GM11168 (cell line): ENCODE measurements at regions not wholly inside any gene's neighbourhood (a gene's known extent, or its start where the extent isn't known, plus 50 kb on each side); places are given as distances from the start of the nearest gene placed in this dataset.

Experiments used
- in situ Hi-C: fragments of 300-500 bp; cut with MboI; formaldehyde crosslinking; loops from one replicate; pipeline ENCODE4 v1.12.0; 2022; ENCODE audit warnings: low sequenced_read_pairs; ENCODE audit not compliant: unreplicated experiment

DNA sequence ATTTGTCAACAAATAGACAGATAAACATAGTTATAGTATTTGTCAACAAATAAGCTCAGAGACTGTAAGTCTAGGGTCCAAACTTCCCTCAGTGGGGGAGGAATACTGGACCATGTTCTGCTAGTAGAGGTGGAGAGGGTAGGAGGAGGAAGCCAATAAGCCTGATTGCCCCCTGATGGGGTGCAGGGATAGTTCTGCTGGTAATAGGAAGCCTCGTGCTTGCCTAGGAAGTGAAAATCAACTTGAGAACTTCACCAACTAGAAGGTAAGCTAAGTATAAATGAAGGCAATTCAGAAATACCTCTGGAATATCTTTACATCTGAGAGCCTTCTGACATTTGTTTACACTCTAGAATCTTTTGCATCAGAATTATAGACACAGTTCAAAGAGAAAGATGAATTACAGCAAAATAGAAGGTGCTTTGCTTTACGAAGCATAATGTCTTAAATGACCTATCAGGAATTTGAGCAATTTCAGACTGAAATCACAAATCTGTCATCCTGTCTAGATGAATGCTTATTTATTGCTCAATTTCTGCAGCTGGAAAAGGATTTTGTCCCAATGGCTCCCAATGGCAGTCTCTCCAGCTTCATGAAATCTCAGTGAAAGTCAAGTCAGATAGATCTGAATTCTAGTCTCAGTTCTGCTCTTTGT lies 225.6 kb upstream of the TBC1D5 start:
- in situ Hi-C loops, result no loop called here

DNA sequence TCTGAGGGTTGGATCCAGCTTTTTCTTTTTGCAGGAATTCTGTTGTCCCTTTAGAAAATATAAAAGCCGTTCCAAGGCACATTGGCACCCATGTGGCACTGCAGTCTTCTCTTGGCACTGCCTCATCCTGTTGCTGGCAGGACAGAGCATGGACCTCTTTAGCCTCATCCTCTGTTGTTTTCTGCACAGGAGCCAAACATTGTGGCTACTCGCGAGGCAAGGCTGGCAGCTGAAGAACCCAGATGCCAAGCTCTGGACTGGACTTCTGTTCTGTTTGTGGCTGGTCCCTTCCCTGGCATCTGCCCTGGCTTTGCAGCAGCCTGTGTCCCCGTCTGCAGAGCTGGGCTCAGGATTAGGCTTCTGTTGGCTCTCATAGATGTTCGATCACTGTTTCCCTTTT lies 224.7 kb upstream of the TBC1D5 start:
- in situ Hi-C loops, result no loop called here

DNA sequence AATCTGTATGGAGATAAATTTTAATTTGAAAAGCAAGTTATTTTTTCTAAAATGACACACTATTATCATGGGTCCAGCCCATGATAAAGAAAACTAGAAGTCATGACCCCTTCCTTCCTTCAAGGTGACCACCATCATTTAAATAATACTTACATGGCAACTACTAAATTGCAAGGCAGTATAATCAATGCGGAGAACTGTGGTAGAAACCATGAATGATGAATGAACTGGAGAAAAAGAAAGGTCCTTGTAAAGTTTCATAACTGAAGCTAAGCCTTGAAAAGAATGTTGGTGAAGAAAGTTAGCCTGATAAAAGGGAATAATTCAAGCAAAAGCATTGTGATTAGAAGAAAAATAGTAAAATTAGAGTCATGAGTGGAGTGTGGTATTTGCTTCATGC lies 222.9 kb upstream of the TBC1D5 start:
- in situ Hi-C loops, result no loop called here

DNA sequence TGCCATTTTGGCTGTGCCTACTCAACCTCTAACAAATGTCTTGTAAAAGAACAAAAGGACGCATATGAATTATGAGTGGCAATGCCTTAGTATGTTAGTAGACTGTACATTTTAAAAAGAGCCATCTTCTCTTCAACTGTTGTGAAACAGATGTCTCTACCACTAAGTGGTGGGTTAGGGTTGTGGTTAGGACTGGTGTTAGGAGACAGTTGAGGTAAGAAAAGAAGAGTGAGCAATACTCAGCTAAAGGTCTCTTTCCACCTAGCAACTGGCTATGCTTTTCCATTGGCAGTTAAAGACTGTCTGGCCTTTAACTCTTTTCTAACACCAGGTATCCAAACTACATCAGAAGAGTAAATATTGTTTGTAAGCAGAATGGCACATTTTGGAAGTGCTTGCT lies 221.7 kb upstream of the TBC1D5 start:
- in situ Hi-C loops, result no loop called here

DNA sequence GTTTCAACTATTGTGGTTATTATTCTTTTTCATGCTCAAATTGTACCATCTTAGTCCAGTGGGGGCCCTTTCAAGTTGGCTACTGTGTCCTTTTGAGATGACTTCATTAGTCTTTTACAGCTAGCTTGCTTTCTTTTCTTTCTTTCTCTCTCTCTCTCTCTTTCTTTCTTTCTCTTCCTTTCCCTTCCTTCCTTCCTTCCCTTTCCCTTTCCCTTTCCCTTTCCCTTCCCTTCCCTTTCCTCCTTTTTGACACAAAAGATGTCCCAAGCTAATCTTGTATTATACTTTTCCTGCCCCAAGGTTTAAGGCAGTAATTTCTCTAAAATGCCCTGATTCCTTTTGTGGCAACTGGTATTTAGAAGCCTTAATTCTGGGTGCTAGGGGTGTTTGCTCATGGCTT lies 213.0 kb upstream of the TBC1D5 start:
- in situ Hi-C loops, result no loop called here

DNA sequence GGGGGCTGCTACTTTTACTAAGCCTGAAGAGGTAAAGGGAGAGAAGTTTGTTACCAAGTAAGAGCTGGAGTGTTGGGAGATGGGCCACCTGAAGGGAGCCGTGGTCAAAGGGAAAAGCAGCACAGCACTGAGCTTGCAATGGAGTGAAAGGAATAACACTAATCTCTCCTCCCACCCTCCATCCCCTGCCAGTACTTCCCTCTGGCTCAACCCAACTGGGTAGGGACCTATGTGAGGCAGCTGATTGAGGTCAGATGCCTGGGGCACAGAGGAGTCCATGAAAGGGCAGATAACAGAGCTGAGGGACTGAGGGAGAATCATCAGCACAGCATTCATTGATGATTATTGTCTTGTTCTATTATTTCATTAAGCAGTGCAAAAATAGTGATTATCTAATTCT lies 212.4 kb upstream of the TBC1D5 start:
- in situ Hi-C loops, result no loop called here

DNA sequence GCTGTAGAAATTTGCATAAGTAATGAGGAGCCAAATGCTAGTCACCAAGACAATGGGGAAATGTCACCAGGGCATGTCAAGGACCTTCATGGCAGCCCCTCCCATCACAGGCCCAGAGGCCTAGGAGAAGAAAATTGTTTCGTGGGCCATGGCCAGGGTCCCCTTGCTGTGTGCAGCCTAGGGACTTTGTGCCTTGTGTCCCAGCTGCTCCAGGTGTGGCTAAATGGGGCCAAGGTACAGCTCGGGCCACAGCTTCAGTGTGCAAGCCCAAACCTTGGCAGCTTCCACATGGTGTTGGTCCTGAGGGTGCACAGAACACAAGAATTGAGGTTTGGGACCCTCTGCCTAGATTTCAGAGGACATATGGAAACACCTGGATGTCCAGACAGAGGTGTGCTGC lies 208.8 kb upstream of the TBC1D5 start:
- in situ Hi-C loops, result no loop called here

DNA sequence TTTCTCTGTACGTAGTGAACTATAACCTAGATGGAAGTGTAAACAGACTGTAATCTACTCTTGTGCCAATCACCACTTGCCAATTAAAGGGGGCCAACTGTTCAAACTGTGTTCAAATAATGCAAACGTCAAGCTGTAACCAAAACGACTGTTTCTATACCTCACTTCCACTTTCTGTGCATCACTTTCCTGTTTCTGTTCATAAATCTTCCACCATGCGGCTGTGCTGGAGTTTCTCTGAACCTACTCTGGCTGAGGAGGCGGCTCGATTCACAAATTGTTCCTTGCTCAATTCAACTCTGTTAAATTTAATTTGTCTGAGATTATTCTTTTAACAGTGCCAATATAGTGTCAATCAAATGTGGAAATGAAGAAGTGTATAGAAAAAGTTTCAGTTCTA lies 206.7 kb upstream of the TBC1D5 start:
- in situ Hi-C loops, result no loop called here

DNA sequence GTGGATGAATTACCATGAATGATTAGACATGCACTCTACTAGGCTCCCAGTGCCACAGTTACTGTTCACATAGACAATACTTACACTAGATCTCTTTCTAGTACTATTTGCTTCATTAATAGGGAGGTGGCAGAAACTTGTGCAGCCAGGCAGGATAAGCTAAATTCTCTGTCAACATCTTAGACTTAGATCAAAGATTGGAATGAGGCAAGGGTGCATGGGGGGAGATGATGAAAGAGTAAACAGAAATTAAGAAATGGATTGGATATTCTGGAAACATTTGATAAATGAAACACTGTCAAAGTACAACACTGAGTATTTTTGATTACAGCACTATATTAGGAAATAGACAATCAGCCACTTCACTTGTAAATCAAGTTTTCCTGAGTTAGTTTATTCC lies 205.4 kb upstream of the TBC1D5 start:
- in situ Hi-C loops, result no loop called here

DNA sequence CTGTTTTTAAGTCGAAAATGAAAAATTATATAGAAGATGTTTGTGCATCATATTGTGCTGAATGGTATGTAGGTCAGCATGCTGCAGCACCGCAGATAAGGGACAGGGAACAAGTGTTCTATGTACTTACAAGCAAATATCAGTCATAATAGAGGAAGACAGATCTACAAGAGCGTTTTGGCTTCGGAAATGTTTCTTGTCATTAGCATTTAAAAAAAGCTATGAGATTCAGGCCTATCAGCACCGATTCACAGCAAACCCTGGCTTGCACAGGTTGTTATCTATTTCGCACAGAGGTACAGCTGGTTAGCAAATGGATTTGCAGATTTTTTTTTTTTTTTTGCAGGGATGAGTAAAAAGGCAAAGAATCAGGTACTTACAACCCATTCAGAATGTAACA lies 204.2 kb upstream of the TBC1D5 start:
- in situ Hi-C loops, result no loop called here

DNA sequence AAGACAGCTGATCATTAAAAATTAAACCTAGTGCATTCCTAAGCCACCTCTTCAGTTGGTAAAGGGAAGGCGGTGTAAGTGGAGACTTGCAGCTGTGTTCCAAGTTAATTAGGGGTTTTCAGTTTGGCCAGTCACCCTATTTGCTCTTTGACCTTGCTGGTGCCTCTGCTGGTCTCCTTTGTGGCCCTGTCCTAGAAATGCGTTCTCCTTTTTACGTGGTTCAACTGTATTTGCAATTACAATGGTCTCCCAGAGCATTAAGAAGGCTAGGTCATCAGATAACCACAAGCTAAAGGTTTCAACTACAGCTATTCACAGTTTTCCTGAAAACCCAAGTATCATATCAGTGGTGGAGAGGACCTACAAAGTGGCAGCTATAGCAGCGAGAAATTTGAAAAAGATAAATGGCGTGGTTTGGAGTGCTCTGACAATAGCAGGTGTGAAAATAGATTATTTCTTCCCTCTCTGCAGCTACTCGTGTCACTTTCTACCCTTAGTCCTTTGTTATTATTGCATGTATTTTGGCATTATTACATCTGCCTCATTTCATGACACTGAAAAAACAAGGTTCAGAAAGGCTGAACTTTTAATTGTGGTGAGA lies 203.5 kb upstream of the TBC1D5 start:
- in situ Hi-C loops, result no loop called here

DNA sequence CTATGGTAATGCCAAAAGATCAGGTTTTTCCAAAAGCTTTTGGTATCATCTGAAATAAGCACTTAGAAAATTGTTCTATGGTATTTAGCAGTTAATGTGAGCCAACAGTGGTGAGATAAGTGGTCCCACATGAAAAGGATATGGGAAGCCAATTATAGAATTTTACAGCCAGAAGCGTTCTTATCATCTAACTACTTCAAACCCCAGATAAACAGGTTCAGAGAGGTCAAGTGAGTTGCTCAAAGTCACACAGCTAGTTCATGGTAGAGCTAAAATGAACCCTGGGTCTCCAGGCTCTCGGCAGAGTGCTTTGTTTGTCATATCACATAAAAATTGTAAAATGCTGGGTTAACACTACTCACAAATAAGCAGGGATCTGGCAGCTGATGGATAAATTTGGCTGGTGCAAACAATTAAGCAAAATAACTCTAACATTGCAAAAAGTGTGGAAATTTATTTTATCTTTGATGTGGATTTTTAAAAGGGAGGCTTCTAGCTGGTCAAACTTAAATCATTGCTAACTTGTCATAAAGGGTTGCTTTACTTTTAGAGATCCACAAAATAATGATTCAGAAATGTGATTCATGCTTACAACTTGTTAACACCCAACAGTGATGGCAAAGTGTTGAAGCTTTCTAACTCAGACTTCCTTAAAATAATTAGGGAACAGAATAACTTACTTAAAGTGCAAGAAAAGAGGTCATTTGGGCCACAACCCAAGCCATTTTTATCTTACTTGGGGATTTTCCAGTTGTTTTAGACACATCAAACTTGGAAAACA lies 202.8 kb upstream of the TBC1D5 start:
- in situ Hi-C loops, result no loop called here

DNA sequence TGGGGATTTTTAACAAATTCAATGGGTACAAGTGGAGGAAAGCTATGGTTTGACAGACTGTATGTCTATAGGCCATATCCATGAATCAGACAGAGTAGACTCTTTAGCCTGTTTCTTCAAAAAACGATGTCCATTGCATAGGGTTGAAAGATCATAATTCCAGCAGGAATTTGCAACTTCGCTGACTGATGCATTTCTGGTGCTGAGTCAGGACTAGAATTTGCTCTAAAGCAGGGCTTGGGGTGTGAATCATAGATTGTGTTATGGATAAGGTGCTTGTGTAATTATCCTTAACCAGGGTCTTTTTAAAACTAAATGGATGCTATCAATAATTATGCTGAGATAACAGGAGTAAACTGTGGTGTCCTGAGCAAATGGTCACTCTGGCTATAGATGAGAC lies 200.4 kb upstream of the TBC1D5 start:
- in situ Hi-C loops, result no loop called here

DNA sequence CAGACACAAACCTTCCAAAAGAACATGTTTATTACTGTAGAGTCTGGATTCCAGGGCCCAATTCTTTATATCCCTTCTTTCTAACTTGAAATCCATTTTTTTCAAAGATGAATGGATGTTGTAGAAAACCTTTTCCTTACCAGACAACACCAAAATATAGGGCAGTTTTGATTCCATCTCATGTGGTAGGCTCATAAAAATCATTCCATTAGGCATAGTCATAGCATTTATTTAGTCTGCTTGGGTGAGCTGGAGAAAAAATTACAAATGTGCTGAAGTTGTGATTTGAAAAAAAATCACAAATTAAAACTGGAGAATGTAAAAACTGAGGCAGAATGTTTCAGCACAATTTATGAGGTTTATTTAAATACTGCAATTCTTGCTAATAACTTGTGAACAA lies 199.3 kb upstream of the TBC1D5 start:
- in situ Hi-C loops, result no loop called here

DNA sequence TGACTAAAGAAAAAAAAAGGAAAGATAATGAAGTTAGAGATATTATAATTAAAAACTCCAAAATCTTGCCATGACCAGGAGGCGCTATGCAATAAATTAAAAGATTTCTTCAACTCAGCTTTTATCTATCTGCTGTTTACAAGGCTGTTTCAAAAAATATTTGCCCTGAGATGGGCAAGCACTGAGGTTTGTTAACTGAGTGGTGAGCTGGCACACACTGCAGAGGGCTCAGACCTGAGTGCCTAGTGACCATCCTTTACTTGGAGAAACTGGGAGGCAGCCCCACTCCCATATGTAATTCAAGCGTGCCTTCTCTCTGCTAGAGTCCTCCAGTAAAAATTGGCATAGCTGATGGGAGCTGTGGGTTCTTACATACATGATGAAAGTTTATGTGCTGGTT lies 198.7 kb upstream of the TBC1D5 start:
- in situ Hi-C loops, result no loop called here

DNA sequence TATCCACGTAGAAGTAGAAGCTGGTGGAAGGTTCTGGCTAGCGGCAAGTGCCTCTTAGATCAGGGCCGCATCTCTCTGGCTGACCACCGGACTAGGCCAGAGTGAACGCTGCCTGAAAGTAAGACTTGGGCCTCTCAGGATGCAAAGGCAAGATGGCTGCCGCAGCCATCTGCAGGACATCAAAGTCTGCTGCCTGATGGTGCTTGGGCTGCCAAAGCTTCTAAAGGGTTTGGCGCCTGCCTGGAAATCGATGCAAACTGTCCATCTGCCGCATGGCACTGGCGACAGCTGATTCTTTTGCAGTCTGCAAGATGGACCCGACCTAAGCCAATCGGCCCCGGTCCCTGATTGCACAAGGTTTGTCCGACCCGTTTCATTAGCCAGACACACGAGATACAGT lies 196.7 kb upstream of the TBC1D5 start:
- in situ Hi-C loops, result no loop called here

DNA sequence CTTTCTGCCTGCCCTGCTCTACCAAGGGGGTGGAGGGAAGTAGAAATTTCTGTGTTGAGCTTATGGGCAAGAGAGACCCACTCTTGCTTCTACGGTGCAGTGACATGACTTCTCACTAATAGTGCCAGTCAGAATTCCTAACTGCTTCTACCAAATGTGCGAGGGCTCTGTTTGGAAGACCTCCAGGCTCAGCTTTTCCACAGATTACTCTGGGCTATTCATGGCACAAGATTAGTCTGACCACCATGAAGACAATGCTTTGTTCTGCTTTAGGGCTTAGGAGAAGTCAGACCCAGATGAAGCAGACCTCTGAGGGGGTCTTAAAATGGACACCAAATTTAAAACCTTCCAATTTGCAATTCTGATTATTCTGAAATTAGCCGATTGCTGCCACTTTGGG lies 195.9 kb upstream of the TBC1D5 start:
- in situ Hi-C loops, result no loop called here

DNA sequence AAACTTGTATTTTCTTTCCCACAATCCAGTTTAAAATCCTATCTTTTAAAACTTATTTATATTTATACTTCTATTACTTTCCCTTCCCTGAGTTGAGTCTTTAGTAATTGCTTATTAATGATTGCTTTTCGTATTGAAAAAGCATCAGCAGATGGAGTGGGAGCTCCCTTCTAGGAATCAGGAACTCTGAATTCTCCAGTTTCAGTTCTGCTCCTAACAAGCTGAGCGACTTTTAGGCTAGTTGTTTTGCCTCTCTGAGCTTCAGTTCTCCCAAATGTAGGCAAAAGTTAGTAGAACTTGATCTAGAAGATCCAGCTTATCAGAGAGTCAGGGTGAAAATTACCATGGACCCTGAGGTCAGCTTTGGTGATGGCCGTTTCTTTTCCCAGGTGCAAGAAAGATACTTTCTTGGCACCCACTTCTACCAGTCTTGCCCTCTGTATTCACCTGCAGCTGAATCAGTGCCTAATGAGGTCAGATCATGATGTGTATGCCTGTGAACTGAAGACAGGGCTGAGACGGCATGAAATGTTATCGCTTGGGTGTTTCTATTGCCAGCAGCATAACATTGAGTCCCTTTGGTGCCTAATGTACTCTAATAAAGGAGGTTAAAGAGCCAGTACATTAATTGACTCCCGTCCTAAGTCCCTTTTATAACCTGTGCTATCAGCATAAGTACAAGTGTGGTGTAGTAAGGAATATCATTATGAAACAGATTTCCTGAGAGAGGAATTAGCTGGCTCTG lies 194.5 kb upstream of the TBC1D5 start:
- in situ Hi-C loops, result no loop called here

DNA sequence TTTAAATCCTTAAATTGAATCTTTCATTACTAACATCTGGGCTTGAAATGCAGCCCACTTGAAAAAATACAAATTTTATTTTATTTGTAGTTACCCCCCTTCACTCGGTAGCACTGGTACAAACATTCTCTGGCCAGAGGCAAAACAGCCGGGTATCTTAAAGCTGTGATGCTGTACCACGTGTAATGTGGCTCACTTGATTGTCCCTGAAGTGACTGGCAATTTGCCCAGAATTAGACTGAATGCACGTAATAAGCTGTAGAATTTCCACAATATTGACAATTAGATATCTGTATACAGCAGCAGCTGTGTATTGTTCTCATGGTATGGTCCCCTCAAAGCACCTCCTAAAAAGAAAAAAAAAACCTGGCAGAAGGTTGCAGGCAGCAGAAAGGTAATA lies 192.8 kb upstream of the TBC1D5 start:
- in situ Hi-C loops, result no loop called here

DNA sequence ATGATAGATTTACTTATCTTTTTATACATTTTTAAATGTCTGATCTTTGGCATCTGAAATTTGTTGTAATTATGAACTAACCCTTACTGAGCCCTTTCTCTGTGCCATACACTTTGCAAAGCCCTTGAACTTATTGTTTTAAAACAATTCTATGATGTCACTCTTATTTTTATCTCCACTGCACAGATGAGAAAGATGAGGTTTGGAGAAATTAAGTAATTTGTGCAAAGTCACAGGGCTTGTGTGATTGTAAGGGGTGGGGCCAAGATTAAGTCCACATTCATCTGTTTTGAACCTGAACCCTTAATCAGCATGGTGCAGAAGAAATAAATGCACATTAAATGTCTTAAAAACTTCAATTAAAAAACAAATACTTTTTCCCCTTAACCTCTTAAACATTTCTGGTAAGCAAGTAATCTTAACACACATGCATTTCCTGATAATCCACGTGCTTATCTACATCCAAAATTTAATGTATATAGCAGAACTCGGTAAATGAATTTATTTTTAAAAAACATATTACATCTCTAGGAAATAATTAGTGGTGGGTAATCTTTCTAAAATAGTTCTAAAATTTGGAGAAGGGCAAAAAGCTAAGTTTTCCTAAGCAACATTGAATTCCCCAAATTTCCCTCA lies 189.8 kb upstream of the TBC1D5 start:
- in situ Hi-C loops, result no loop called here

DNA sequence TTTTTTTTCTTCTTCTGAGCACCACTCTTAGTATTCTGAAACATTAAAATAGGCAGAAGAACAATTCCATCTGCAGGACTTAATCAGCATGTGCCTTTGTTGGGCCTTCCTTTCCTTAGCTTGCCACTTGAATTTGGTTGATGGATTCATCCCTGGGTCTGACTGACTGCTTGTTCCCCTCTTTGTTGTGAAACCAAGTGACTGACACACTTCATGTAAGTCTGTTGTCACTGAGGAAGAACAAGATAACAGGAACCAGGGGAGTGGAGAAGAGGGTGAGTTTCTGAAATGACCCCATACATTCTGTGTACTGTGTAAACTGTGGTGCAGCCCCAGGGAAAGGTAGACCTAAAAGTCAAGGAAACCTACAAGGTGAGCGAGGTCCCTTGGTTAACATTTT lies 188.7 kb upstream of the TBC1D5 start:
- in situ Hi-C loops, result no loop called here
